ENCODE measurements at regions not wholly inside any gene's neighbourhood (a gene's known extent, or its start where the extent isn't known, plus 50 kb on each side); places are given as distances from the start of the nearest gene placed in this dataset.

DNA sequence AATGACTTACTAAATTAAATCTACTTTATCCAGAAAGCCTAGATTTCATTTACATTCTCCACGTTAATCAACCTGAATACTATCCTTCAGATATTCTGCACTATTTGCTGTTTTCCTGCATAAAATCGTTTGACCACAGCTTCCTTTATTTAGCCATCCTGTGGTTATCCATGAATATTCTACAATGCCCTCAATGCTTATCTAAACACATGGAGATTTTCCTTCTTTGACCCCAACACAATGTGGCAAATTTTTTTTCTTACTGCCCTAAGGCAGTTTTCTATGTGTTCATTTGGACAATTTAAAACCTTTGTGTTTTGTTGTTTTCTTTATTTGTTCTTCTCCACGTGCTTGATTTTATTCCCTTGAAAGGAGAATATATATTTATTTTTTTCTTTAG, 495.5 kb upstream of the ROBO1 start:
- intact Hi-C loops (cut with micrococcal nuclease; ENCODE audit: unreplicated experiment) (no loop called here), in situ Hi-C loops (cut with HindIII; ENCODE audit: low pct_unique_long_range_greater_than_20kb, low sequenced_read_pairs) (no loop called here)
- no peaks in the 10 kb centered on the region for H3K36me3 ChIP-seq (ENCODE audit: control insufficient read depth, insufficient read depth, low read length)
- ATAC-seq (no peak), DNase-seq (ENCODE audit: low read depth, low spot score) (no peak)
- no peak overlapping the region for H3K4me3 ChIP-seq (ENCODE audit: low read depth in 2 of 2, low read length in 2 of 2)
- no peaks in the 10 kb centered on the region for H3K9me3 ChIP-seq (ENCODE audit: control insufficient read depth, insufficient read depth, low read depth, low read length)
- H3K4me1 ChIP-seq (ENCODE audit: control insufficient read depth, insufficient read depth, low read length): no peaks in the 10 kb centered on the region; the same call in 1 of the 2 replicates
- no TSS peak for BruUV-seq (replicated peaks)
- H3K27me3 ChIP-seq (ENCODE audit: control insufficient read depth, insufficient read depth, low read length): no peaks in the 10 kb centered on the region
- no peak for TF ChIP-seq SIN3A (IDR thresholded peaks at IDR 0.05; ENCODE audit: borderline replicate concordance, insufficient read depth, low read depth, low read length)
- no peak for TF ChIP-seq POLR2AphosphoS5 (IDR thresholded peaks at IDR 0.05; ENCODE audit: low read depth, low read length)
- TF ChIP-seq TCF7L2 (IDR thresholded peaks at IDR 0.05; ENCODE audit: low read depth, low read length): no peak
- no peak for TF ChIP-seq CTCF (IDR thresholded peaks at IDR 0.05)
- TF ChIP-seq, protein P1, sequence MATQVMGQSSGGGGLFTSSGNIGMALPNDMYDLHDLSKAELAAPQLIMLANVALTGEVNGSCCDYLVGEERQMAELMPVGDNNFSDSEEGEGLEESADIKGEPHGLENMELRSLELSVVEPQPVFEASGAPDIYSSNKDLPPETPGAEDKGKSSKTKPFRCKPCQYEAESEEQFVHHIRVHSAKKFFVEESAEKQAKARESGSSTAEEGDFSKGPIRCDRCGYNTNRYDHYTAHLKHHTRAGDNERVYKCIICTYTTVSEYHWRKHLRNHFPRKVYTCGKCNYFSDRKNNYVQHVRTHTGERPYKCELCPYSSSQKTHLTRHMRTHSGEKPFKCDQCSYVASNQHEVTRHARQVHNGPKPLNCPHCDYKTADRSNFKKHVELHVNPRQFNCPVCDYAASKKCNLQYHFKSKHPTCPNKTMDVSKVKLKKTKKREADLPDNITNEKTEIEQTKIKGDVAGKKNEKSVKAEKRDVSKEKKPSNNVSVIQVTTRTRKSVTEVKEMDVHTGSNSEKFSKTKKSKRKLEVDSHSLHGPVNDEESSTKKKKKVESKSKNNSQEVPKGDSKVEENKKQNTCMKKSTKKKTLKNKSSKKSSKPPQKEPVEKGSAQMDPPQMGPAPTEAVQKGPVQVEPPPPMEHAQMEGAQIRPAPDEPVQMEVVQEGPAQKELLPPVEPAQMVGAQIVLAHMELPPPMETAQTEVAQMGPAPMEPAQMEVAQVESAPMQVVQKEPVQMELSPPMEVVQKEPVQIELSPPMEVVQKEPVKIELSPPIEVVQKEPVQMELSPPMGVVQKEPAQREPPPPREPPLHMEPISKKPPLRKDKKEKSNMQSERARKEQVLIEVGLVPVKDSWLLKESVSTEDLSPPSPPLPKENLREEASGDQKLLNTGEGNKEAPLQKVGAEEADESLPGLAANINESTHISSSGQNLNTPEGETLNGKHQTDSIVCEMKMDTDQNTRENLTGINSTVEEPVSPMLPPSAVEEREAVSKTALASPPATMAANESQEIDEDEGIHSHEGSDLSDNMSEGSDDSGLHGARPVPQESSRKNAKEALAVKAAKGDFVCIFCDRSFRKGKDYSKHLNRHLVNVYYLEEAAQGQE (IDR thresholded peaks at IDR 0.05; ENCODE audit: insufficient read depth in 1 of 2, low read depth in 2 of 2, low read length in 1 of 2): no peak
- ChIA-PET CTCF (no interaction called here), POLR2A (no interaction called here)
- no peak overlapping the region for H3K27ac ChIP-seq (ENCODE audit: low read length)

- H3K27me3 ChIP-seq (ENCODE audit: control insufficient read depth, insufficient read depth, low read length): no peaks in the 10 kb centered on the region
- no TSS peak for BruUV-seq (replicated peaks)
- H3K36me3 ChIP-seq (ENCODE audit: control insufficient read depth, insufficient read depth, low read length): no peaks in the 10 kb centered on the region
- in situ Hi-C loops (cut with HindIII; ENCODE audit: low pct_unique_long_range_greater_than_20kb, low sequenced_read_pairs) (no loop called here), intact Hi-C loops (cut with micrococcal nuclease; ENCODE audit: unreplicated experiment) (no loop called here)
- no peaks in the 10 kb centered on the region for H3K9me3 ChIP-seq (ENCODE audit: control insufficient read depth, insufficient read depth, low read depth, low read length)
- ATAC-seq: no peak
- no peak for DNase-seq (ENCODE audit: low read depth, low spot score)
- no peak overlapping the region for H3K27ac ChIP-seq (ENCODE audit: low read length)
- no peak overlapping the region for H3K4me3 ChIP-seq (ENCODE audit: low read depth in 2 of 2, low read length in 2 of 2)
- POLR2A ChIA-PET: no interaction called here
- TF ChIP-seq, protein P1 (IDR thresholded peaks at IDR 0.05; ENCODE audit: insufficient read depth in 1 of 2, low read depth in 2 of 2, low read length in 1 of 2): no peak
- no peak for TF ChIP-seq SIN3A (IDR thresholded peaks at IDR 0.05; ENCODE audit: borderline replicate concordance, insufficient read depth, low read depth, low read length)
- no peak for TF ChIP-seq CTCF (IDR thresholded peaks at IDR 0.05)
- TF ChIP-seq TCF7L2 (IDR thresholded peaks at IDR 0.05; ENCODE audit: low read depth, low read length): no peak
- TF ChIP-seq POLR2AphosphoS5 (IDR thresholded peaks at IDR 0.05; ENCODE audit: low read depth, low read length): no peak
- CTCF ChIA-PET: no interaction called here
- no peaks in the 10 kb centered on the region; the same call in 1 of the 2 replicates for H3K4me1 ChIP-seq (ENCODE audit: control insufficient read depth, insufficient read depth, low read length)
These were observed 493.3 kb upstream of the ROBO1 start for GRCh38 chr3:80261082-80261481.

All from Panc1 (cell line).